Caco-2 (cell line): ENCODE measurements at regions not wholly inside any gene's neighbourhood (a gene's known extent, or its start where the extent isn't known, plus 50 kb on each side); places are given as distances from the start of the nearest gene placed in this dataset.

Experiments used
- BruUV-seq: library from RNA; stranded (reverse); fragments of 400-500 nt; replicated peaks from 2 replicates; lab custom pipeline; 2021; lab: Mats Ljungman, UMichigan
- CTCF ChIA-PET: fragments of 300-600 bp; sonication (Branson Sonifier 250); formaldehyde crosslinking; loops from one replicate; lab custom pipeline; 2022; ENCODE audit warnings: antibody characterized with exemption; lab: Charles Lee
- POLR2A ChIA-PET: fragments of 300-600 bp; sonication (Branson Sonifier 250); formaldehyde crosslinking; loops from one replicate; lab custom pipeline; 2022; ENCODE audit warnings: antibody characterized with exemption; lab: Charles Lee
- DNase-seq, 2 experiments: peaks; one replicate each; pipeline versions ENCODE4 v3.0.0 to v3.0.0-alpha.2; 2020 to 2022
- H3K27me3 ChIP-seq: replicated peaks from 2 replicates; pipeline ENCODE4 v1.6.0; 2011; ENCODE audit warnings: low read length; ENCODE audit not compliant: control insufficient read depth, insufficient read depth
- H3K36me3 ChIP-seq: 2 replicates; pipeline ENCODE4 v1.5.1; 2011; ENCODE audit warnings: low read length; ENCODE audit not compliant: control insufficient read depth, insufficient read depth
- H3K4me1 ChIP-seq: fragments of 250-450 bp; sonication (Bioruptor Pico); 2 replicates; pipeline ENCODE4 v1.5.1; 2020; ENCODE audit warnings: mild to moderate bottlenecking
- H3K4me3 ChIP-seq: 2 replicates; pipeline ENCODE4 v1.5.1; 2011; ENCODE audit warnings: low read depth, mild to moderate bottlenecking, control low read depth, low read length
- H3K9me3 ChIP-seq: fragments of 250-450 bp; sonication (Bioruptor Pico); 2 replicates; pipeline ENCODE4 v1.5.1; 2020; ENCODE audit warnings: mild to moderate bottlenecking, moderate library complexity
- H3K27ac Mint-ChIP-seq: one replicate; pipeline ENCODE4 v1.8.0; 2022; ENCODE audit warnings: mixed read lengths; ENCODE audit not compliant: unreplicated experiment
- H3K27me3 Mint-ChIP-seq: one replicate; pipeline ENCODE4 v1.8.0; 2022; ENCODE audit warnings: mixed read lengths; ENCODE audit not compliant: insufficient read depth, unreplicated experiment
- H3K36me3 Mint-ChIP-seq: one replicate; pipeline ENCODE4 v1.8.0; 2022; ENCODE audit warnings: mild to moderate bottlenecking, mixed read lengths; ENCODE audit not compliant: insufficient read depth, unreplicated experiment
- H3K4me1 Mint-ChIP-seq: one replicate; pipeline ENCODE4 v1.8.0; 2022; ENCODE audit warnings: low read depth, mixed read lengths; ENCODE audit not compliant: unreplicated experiment
- H3K4me3 Mint-ChIP-seq: one replicate; pipeline ENCODE4 v1.8.0; 2022; ENCODE audit warnings: mild to moderate bottlenecking, moderate library complexity, mixed read lengths; ENCODE audit not compliant: unreplicated experiment
- H3K9me3 Mint-ChIP-seq: one replicate; pipeline ENCODE4 v1.8.0; 2022; ENCODE audit warnings: mixed read lengths; ENCODE audit not compliant: unreplicated experiment
- intact Hi-C: fragments of 100-400 bp; cut with micrococcal nuclease; formaldehyde crosslinking; loops from one replicate; pipeline ENCODE4 v1.10.0; 2022; ENCODE audit not compliant: unreplicated experiment
- TF ChIP-seq, protein P1 (sequence below), 2 experiments: fragments of 200-600 bp in 1 of 2; IDR thresholded peaks; 1 replicate in 1 of 2; 2 replicates in 1 of 2; pipeline versions ENCODE4 v1.5.1 to v1.8.0; 2011 to 2022; ENCODE audit warnings: antibody characterized with exemption in 1 of 2, control low read depth in 1 of 2, inconsistent platforms in 1 of 2, low read depth in 1 of 2, low read length in 1 of 2, mild to moderate bottlenecking in 1 of 2, moderate library complexity in 1 of 2; ENCODE audit not compliant: insufficient read depth in 1 of 2, severe bottlenecking in 1 of 2, unreplicated experiment in 1 of 2

DNA sequence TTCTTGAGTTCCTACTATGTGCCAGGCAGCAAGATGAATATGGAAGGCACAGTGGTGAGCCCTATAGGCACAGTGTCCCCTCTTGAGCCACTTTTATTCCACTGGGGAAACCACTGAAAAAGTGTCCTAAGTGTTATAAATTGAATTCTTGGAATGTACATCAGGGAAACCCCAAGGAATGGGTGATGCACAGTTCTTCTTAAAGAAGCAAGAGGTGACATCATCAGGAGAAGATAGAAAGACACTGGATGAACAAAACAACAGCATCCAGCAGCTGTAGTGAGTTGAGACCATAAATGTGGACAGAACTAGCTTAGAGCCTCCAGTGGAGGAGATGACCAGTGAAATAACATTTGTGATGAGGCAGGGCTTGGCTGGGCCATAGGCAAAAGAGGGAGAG is 199.2 kb upstream of the ANKRD55 start:
- TF ChIP-seq, protein P1, sequence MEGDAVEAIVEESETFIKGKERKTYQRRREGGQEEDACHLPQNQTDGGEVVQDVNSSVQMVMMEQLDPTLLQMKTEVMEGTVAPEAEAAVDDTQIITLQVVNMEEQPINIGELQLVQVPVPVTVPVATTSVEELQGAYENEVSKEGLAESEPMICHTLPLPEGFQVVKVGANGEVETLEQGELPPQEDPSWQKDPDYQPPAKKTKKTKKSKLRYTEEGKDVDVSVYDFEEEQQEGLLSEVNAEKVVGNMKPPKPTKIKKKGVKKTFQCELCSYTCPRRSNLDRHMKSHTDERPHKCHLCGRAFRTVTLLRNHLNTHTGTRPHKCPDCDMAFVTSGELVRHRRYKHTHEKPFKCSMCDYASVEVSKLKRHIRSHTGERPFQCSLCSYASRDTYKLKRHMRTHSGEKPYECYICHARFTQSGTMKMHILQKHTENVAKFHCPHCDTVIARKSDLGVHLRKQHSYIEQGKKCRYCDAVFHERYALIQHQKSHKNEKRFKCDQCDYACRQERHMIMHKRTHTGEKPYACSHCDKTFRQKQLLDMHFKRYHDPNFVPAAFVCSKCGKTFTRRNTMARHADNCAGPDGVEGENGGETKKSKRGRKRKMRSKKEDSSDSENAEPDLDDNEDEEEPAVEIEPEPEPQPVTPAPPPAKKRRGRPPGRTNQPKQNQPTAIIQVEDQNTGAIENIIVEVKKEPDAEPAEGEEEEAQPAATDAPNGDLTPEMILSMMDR (IDR thresholded peaks at IDR 0.05; ENCODE audit: insufficient read depth in 1 of 2, low read depth in 1 of 2, low read length in 1 of 2, severe bottlenecking in 1 of 2, unreplicated experiment in 1 of 2) = no peak
- H3K27ac Mint-ChIP-seq = no peak overlapping the region
- POLR2A ChIA-PET = no interaction called here
- no TSS peak for BruUV-seq
- intact Hi-C loops = no loop called here
- H3K4me1 ChIP-seq = peaks cover 9% of the 10 kb centered on the region; the same call in 1 of the 2 replicates
- H3K4me3 ChIP-seq = no peak overlapping the region
- no peak overlapping the region for H3K4me3 Mint-ChIP-seq
- CTCF ChIA-PET = no interaction called here
- H3K27me3 ChIP-seq = no peaks in the 10 kb centered on the region
- DNase-seq = no peak
- H3K4me1 Mint-ChIP-seq = peaks cover 34% of the 10 kb centered on the region
- H3K36me3 ChIP-seq = no peaks in the 10 kb centered on the region
- H3K9me3 ChIP-seq = peaks cover 5% of the 10 kb centered on the region
- no peaks in the 10 kb centered on the region for H3K36me3 Mint-ChIP-seq
- H3K27me3 Mint-ChIP-seq = no peaks in the 10 kb centered on the region
- peaks cover 19% of the 10 kb centered on the region for H3K9me3 Mint-ChIP-seq

DNA sequence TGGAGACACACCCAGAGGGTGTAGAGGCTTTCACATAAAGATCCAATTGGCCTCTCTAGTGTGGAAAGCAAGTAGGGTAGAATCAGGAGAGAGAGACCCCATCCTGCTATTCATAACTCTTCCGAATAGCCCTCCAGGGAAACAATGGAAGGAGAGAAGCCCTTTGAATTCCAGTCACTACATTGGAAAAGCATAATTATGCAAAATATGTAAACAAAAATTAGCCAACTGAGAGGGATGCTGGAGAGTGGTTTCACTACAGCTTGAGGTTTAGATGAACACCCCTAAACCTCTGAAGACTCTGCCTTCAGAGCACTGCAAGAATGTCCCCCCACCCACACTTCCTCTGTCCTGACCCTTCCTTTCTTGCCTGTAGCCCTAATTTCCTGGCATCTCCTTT is 197.3 kb upstream of the ANKRD55 start:
- peaks cover 7% of the 10 kb centered on the region for H3K9me3 ChIP-seq
- H3K36me3 ChIP-seq = no peaks in the 10 kb centered on the region
- no peak overlapping the region for H3K4me3 ChIP-seq
- no peak overlapping the region for H3K4me3 Mint-ChIP-seq
- ChIA-PET CTCF (no interaction called here), POLR2A (no interaction called here)
- no peak for DNase-seq
- H3K27me3 ChIP-seq = no peaks in the 10 kb centered on the region
- peaks cover 26% of the 10 kb centered on the region for H3K9me3 Mint-ChIP-seq
- no TSS peak for BruUV-seq
- TF ChIP-seq, protein P1 (IDR thresholded peaks at IDR 0.05; ENCODE audit: insufficient read depth in 1 of 2, low read depth in 1 of 2, low read length in 1 of 2, severe bottlenecking in 1 of 2, unreplicated experiment in 1 of 2) = no peak
- no peaks in the 10 kb centered on the region for H3K36me3 Mint-ChIP-seq
- intact Hi-C loops = no loop called here
- H3K27me3 Mint-ChIP-seq = no peaks in the 10 kb centered on the region
- no peak overlapping the region for H3K27ac Mint-ChIP-seq
- H3K4me1 Mint-ChIP-seq = peaks cover 22% of the 10 kb centered on the region
- no peaks in the 10 kb centered on the region for H3K4me1 ChIP-seq

DNA sequence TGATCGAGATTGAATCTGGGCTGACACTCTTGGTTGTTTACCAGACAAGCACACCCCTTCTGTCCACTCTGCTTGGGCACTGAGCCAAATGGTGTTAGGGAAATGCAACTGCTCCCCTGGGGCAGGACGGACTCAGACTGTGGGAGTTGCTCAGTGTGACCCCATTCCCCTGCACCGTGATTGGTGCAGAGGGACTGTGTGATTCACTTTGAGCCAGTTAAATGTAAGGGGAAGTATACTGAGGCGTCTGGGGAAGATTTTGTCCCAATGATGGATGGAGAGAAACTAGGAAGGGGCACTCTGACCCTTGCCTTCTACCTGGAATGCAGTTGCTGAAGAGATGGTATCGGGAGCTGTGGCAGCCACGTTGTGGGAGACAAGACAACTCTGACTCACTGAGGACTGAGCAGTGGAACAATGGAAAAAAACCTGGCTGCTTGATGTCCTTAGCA is 196.0 kb upstream of the ANKRD55 start:
- no peak overlapping the region for H3K4me3 ChIP-seq
- no peaks in the 10 kb centered on the region for H3K36me3 ChIP-seq
- intact Hi-C loops = no loop called here
- H3K9me3 ChIP-seq = peaks cover 10% of the 10 kb centered on the region
- no peaks in the 10 kb centered on the region for H3K4me1 ChIP-seq
- Mint-ChIP-seq H3K27ac (no peak overlapping the region), H3K4me1 (peaks cover 13% of the 10 kb centered on the region), H3K36me3 (no peaks in the 10 kb centered on the region), H3K4me3 (no peak overlapping the region), H3K9me3 (peaks cover 32% of the 10 kb centered on the region), H3K27me3 (no peaks in the 10 kb centered on the region)
- ChIA-PET CTCF (no interaction called here), POLR2A (no interaction called here)
- DNase-seq = no peak
- H3K27me3 ChIP-seq = no peaks in the 10 kb centered on the region
- BruUV-seq = no TSS peak
- TF ChIP-seq, protein P1 (IDR thresholded peaks at IDR 0.05; ENCODE audit: insufficient read depth in 1 of 2, low read depth in 1 of 2, low read length in 1 of 2, severe bottlenecking in 1 of 2, unreplicated experiment in 1 of 2) = no peak
